Vagina (tissue), 2 donors: ENCODE measurements at regions not wholly inside any gene's neighbourhood (a gene's known extent, or its start where the extent isn't known, plus 50 kb on each side); places are given as distances from the start of the nearest gene placed in this dataset.

Source experiments
- DNase-seq, 2 donors: peaks; one replicate each; pipeline ENCODE4 v3.0.0-alpha.2; 2017; ENCODE audit errors: extremely low spot score in 2 of 2
- H3K27ac ChIP-seq: fragments of 200-600 bp; sonication (generic); one replicate; pipeline ENCODE4 v1.5.1; 2019
- H3K27me3 ChIP-seq: fragments of 200-600 bp; sonication (generic); one replicate; pipeline ENCODE4 v1.5.1; 2019
- H3K36me3 ChIP-seq, 2 donors: fragments of 200-600 bp; sonication (generic); one replicate each; pipeline ENCODE4 v1.5.1; 2017 to 2019
- H3K4me1 ChIP-seq: fragments of 200-600 bp; sonication (generic); one replicate; pipeline ENCODE4 v1.5.1; 2019
- H3K4me3 ChIP-seq, 2 donors: fragments of 200-600 bp; sonication (generic); 1 replicate in 1 of 2; 2 replicates in 1 of 2; pipeline ENCODE4 v1.5.1; 2016 to 2019
- H3K9me3 ChIP-seq: fragments of 200-600 bp; sonication (generic); one replicate; pipeline ENCODE4 v1.5.1; 2019
- POLR2A ChIP-seq, 2 donors: fragments of 450-650 bp; IDR thresholded peaks; one replicate each; pipeline ENCODE4 v1.6.1; 2017; ENCODE audit warnings: antibody characterized with exemption in 2 of 2, mild to moderate bottlenecking in 2 of 2, moderate library complexity in 2 of 2
- POLR2AphosphoS5 ChIP-seq, 2 donors: sonication (generic); formaldehyde crosslinking; IDR thresholded peaks; one replicate each; pipeline ENCODE4 v1.9.0; 2017; ENCODE audit warnings: antibody characterized with exemption in 2 of 2, mild to moderate bottlenecking in 2 of 2, low read depth in 1 of 2; ENCODE audit not compliant: insufficient read depth in 1 of 2
- intact Hi-C: fragments of 100-400 bp; cut with DNase I; formaldehyde crosslinking; loops from one replicate; pipeline ENCODE4 v1.15.1; 2023
- TF ChIP-seq, protein P1 (sequence below), 3 experiments: fragments of 450-650 bp in 2 of 3; fragments of 200-600 bp in 1 of 3; sonication (generic) in 1 of 3; IDR thresholded peaks; one replicate each; pipeline ENCODE4 v1.5.1; 2017 to 2019; ENCODE audit warnings: antibody characterized with exemption in 3 of 3, mild to moderate bottlenecking in 2 of 3, moderate library complexity in 2 of 3

DNA sequence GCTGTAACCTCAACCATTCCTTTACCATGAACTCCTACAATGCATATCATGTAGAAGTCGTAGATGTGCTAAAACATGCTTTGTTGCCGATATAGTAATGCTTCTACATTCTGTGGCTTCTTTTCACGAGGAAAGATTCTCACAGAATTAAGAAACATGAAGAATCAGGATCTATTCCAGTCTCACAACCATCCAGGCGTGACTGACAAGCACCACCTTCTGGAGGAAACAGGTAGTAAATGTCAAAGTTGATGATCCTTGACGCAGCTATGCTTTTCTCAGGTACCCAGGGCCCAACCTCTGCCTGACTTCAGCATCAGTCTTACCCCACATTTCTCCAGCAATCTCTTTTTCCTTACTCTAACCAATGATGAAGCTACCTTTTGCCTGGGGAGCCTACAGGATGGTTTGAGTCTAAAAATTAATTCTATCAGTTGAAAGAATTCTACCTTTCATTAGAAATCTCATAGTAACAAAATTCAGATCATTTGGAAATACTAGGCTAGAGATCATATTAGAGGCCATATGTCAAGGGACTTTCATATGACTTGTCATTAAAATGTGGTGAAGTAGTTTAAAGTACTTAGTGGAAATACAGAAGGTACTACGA is 123.3 kb upstream of the RND3 start:
- Histone ChIP-seq H3K9me3 (no peaks in the 10 kb centered on the region), H3K4me3 (no peak overlapping the region), H3K36me3 (no peaks in the 10 kb centered on the region), H3K27me3 (no peaks in the 10 kb centered on the region), H3K27ac (no peak overlapping the region), H3K4me1 (peaks cover 13% of the 10 kb centered on the region)
- TF ChIP-seq POLR2AphosphoS5 (IDR thresholded peaks at IDR 0.05; ENCODE audit: insufficient read depth in 1 of 2, low read depth in 1 of 2): peak in 1 of 2 donors; percentile 15
- TF ChIP-seq, protein P1, sequence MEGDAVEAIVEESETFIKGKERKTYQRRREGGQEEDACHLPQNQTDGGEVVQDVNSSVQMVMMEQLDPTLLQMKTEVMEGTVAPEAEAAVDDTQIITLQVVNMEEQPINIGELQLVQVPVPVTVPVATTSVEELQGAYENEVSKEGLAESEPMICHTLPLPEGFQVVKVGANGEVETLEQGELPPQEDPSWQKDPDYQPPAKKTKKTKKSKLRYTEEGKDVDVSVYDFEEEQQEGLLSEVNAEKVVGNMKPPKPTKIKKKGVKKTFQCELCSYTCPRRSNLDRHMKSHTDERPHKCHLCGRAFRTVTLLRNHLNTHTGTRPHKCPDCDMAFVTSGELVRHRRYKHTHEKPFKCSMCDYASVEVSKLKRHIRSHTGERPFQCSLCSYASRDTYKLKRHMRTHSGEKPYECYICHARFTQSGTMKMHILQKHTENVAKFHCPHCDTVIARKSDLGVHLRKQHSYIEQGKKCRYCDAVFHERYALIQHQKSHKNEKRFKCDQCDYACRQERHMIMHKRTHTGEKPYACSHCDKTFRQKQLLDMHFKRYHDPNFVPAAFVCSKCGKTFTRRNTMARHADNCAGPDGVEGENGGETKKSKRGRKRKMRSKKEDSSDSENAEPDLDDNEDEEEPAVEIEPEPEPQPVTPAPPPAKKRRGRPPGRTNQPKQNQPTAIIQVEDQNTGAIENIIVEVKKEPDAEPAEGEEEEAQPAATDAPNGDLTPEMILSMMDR (IDR thresholded peaks at IDR 0.05): peak in 1 of 3 experiments; percentile 15
- TF ChIP-seq POLR2A (IDR thresholded peaks at IDR 0.05): no peak
- no peak for DNase-seq
- intact Hi-C loops: no loop called here

DNA sequence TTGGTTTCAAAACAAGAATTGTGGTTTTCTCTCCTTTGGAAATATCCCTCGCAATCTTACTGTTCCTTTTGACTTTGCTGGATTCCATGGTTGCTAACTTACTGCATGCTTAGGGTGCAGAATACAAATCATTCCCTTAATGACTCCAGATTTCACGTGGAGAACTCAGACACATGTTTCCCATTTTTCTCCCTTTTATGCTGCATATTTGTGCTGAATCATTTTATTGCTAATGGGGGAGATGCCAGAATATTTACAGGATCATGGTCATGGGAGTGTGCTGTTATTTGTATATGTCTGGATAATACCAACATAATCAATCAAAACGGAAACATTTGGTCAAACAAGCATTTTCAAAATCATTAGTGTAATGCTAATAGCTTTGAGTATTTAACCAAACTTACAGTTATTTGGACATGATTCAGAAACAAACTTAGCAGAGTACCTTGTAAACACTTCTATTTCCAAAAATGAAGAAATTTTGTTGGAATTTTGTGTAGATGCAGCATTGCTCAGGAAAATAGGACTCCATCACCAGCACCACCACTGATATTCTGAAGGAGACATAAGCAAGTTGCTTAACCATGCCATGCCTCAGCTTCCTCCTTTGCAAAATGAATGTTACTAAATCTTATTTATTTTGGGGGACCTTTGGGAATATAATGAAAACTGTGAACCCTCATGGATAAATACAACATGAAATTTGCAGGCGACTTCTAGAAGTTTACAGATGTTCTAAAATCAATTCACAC is 122.5 kb upstream of the RND3 start:
- no peak for DNase-seq
- H3K9me3 ChIP-seq: no peaks in the 10 kb centered on the region
- H3K36me3 ChIP-seq: no peaks in the 10 kb centered on the region
- no peaks in the 10 kb centered on the region for H3K27me3 ChIP-seq
- intact Hi-C loops: no loop called here
- H3K4me3 ChIP-seq: no peak overlapping the region
- TF ChIP-seq, protein P1 (IDR thresholded peaks at IDR 0.05): no peak
- TF ChIP-seq POLR2AphosphoS5 (IDR thresholded peaks at IDR 0.05; ENCODE audit: insufficient read depth in 1 of 2, low read depth in 1 of 2): peak in 1 of 2 donors; percentile 29
- H3K4me1 ChIP-seq: peaks cover 13% of the 10 kb centered on the region
- no peak overlapping the region for H3K27ac ChIP-seq

DNA sequence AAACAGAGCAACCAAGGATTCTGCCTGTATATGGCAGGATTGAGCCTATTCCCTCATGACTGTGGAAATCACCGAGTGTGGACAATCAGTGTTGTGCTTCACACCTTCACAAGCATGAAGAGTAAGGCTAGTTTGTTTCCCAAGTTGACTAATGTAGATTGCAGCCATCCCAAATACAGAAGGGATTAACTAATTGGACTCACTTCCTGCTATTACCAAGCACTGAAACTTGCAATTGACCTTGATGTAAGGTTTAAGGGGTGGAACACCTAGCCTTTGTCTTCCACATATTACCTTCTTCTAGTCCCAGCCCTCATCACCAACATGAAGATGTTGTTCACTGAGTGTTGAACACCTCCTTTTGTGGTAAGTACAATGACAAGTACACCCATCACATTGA is 120.9 kb upstream of the RND3 start:
- no peak for DNase-seq
- Histone ChIP-seq H3K4me3 (no peak overlapping the region), H3K4me1 (peaks cover 13% of the 10 kb centered on the region), H3K27me3 (no peaks in the 10 kb centered on the region), H3K27ac (no peak overlapping the region), H3K9me3 (no peaks in the 10 kb centered on the region), H3K36me3 (no peaks in the 10 kb centered on the region)
- intact Hi-C loops: no loop called here
- no peak for TF ChIP-seq POLR2A (IDR thresholded peaks at IDR 0.05)
- no peak for TF ChIP-seq POLR2AphosphoS5 (IDR thresholded peaks at IDR 0.05; ENCODE audit: insufficient read depth in 1 of 2, low read depth in 1 of 2)
- TF ChIP-seq, protein P1 (IDR thresholded peaks at IDR 0.05): no peak

DNA sequence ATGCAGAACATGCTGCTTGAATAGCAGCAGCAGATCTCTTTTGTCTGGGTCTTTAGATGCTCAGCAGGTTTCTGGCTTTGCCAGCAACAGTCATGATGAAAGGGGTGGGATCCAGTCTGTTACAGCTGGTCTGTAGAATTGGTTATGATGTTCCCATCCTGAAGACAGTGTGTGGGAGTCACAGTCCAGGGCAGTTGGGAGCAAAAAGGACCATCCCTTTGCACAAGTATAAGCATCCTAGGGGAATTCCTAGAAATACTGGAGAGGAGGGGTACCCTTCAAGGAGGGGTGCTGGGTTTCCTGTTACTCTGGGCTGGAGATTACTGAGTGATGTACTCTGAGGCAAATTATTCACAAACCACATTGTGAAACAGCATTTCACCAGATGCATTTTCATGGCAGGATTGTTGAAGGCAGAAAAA is 119.9 kb upstream of the RND3 start:
- DNase-seq: no peak
- no peak overlapping the region for H3K4me3 ChIP-seq
- H3K27me3 ChIP-seq: no peaks in the 10 kb centered on the region
- no peak overlapping the region for H3K27ac ChIP-seq
- H3K4me1 ChIP-seq: peaks cover 7% of the 10 kb centered on the region
- H3K36me3 ChIP-seq: no peaks in the 10 kb centered on the region
- H3K9me3 ChIP-seq: no peaks in the 10 kb centered on the region
- intact Hi-C loops: no loop called here
- TF ChIP-seq, protein P1 (IDR thresholded peaks at IDR 0.05): no peak
- TF ChIP-seq POLR2AphosphoS5 (IDR thresholded peaks at IDR 0.05; ENCODE audit: insufficient read depth in 1 of 2, low read depth in 1 of 2): no peak
- no peak for TF ChIP-seq POLR2A (IDR thresholded peaks at IDR 0.05)
